AG09309 (cell line): ENCODE measurements at regions not wholly inside any gene's neighbourhood (a gene's known extent, or its start where the extent isn't known, plus 50 kb on each side); places are given as distances from the start of the nearest gene placed in this dataset.
A peak's percentile ranks its signal among the peaks of the same experiment; 100 is the strongest.

Experiments used
- DNase-seq: peaks from one replicate; pipeline ENCODE4 v3.0.0-alpha.2; 2010; ENCODE audit warnings: low read depth
- H3K4me3 ChIP-seq: 2 replicates; pipeline ENCODE4 v1.5.1; 2011; ENCODE audit warnings: mild to moderate bottlenecking, low read depth, low read length, moderate library complexity; ENCODE audit not compliant: control insufficient read depth
- CTCF ChIP-seq: IDR thresholded peaks from 2 replicates; pipeline ENCODE4 v1.5.1; 2011; ENCODE audit warnings: mild to moderate bottlenecking, low read depth, low read length, inconsistent platforms; ENCODE audit not compliant: insufficient read depth, control insufficient read depth; ENCODE audit errors: missing control alignments

GRCh38 chr6:148199584-148199983, 143.1 kb upstream of the SASH1 start:
- DNase-seq, result no peak
- TF ChIP-seq CTCF, result no peak
- H3K4me3 ChIP-seq, result no peak overlapping the region

- no peak for DNase-seq
- no peak for TF ChIP-seq CTCF
- H3K4me3 ChIP-seq, result no peak overlapping the region
These were observed 142.3 kb upstream of the SASH1 start for GRCh38 chr6:148200293-148200692.

- H3K4me3 ChIP-seq, result no peak overlapping the region
- DNase-seq, result no peak
- no peak for TF ChIP-seq CTCF
These were observed 141.9 kb upstream of the SASH1 start for GRCh38 chr6:148200781-148201180.

- H3K4me3 ChIP-seq, result no peak overlapping the region
- no peak for DNase-seq
- no peak for TF ChIP-seq CTCF
These were observed 139.2 kb upstream of the SASH1 start for GRCh38 chr6:148203281-148203925.

- peak; percentile 52 for DNase-seq
- H3K4me3 ChIP-seq, result no peak overlapping the region
These were observed 138.7 kb upstream of the SASH1 start for GRCh38 chr6:148203970-148204369.

GRCh38 chr6:148208298-148208697, 134.3 kb upstream of the SASH1 start:
- TF ChIP-seq CTCF, result no peak
- H3K4me3 ChIP-seq, result no peak overlapping the region
- DNase-seq, result no peak

More at GRCh38 chr6:148203970-148204369, 138.7 kb upstream of the SASH1 start:
- no peak for TF ChIP-seq CTCF
